Right forelimb (tissue), 1 donor: ENCODE measurements at regions not wholly inside any gene's neighbourhood (a gene's known extent, or its start where the extent isn't known, plus 50 kb on each side); places are given as distances from the start of the nearest gene placed in this dataset.

Experiments used
- DNase-seq: peaks from one replicate; pipeline ENCODE4 v3.0.0-alpha.2; 2018

- DNase-seq: no peak
Observed at GRCh38 chr11:95545116-95545875, 244.3 kb downstream of the FAM76B start.

GRCh38 chr11:95544095-95544856 is 245.3 kb downstream of the FAM76B start:
- no peak for DNase-seq

GRCh38 chr11:95542868-95543551 is 246.6 kb downstream of the FAM76B start:
- no peak for DNase-seq

GRCh38 chr11:95541715-95542114 is 247.9 kb downstream of the FAM76B start:
- no peak for DNase-seq

GRCh38 chr11:95536047-95536690 is 253.4 kb downstream of the FAM76B start:
- no peak for DNase-seq

- no peak for DNase-seq
Observed at GRCh38 chr11:95534809-95535208, 254.8 kb downstream of the FAM76B start.

GRCh38 chr11:95534226-95534625 is 255.4 kb downstream of the FAM76B start:
- DNase-seq: no peak

GRCh38 chr11:95531116-95531515 is 258.5 kb downstream of the FAM76B start:
- no peak for DNase-seq

GRCh38 chr11:95524314-95525036 is 265.1 kb downstream of the FAM76B start:
- no peak for DNase-seq

GRCh38 chr11:95522874-95523273 is 266.7 kb downstream of the FAM76B start:
- DNase-seq: no peak

- no peak for DNase-seq
Observed at GRCh38 chr11:95521862-95522261, 267.7 kb downstream of the FAM76B start.

GRCh38 chr11:95521133-95521542 is 268.4 kb downstream of the FAM76B start:
- DNase-seq: no peak

- DNase-seq: no peak
Observed at GRCh38 chr11:95520369-95521132, 269.0 kb downstream of the FAM76B start.

- DNase-seq: no peak
Observed at GRCh38 chr11:95519912-95520311, 269.7 kb downstream of the FAM76B start.

- DNase-seq: no peak
Observed at GRCh38 chr11:95517453-95517852, 272.1 kb downstream of the FAM76B start.

- DNase-seq: no peak
Observed at GRCh38 chr11:95516786-95517185, 272.8 kb downstream of the FAM76B start.

- no peak for DNase-seq
Observed at GRCh38 chr11:95516175-95516574, 273.4 kb downstream of the FAM76B start.

- DNase-seq: no peak
Observed at GRCh38 chr11:95515371-95515770, 274.2 kb downstream of the FAM76B start.

- no peak for DNase-seq
Observed at GRCh38 chr11:95514416-95515110, 275.0 kb downstream of the FAM76B start.

GRCh38 chr11:95512682-95513081 is 276.9 kb downstream of the FAM76B start:
- DNase-seq: no peak

GRCh38 chr11:95512177-95512576 is 277.4 kb downstream of the FAM76B start:
- DNase-seq: no peak
